ENCODE measurements at regions not wholly inside any gene's neighbourhood (a gene's known extent, or its start where the extent isn't known, plus 50 kb on each side); places are given as distances from the start of the nearest gene placed in this dataset.

DNA sequence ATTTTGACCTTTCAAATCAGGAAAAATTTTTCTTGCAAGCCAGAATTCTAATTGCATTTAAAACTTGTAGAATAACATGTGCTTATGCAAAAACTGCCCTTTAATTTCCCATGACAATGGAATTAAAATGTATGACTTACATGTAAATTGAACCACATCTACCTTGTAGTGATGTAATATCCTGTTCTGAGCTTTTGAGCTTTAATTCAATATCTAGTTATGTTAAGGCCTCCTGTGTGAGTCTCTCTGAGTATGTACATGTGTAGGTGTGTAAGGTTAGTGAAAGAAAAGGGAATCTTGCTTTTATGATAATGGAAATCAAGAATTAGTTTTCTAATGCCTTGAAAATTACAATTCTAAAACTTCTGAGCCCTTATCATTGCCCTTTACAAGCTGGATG is 344.8 kb upstream of the AKR1E2 start:
- intact Hi-C loops (cut with micrococcal nuclease; ENCODE audit: unreplicated experiment), result no loop called here
- Histone ChIP-seq H3K9me3 (ENCODE audit: insufficient read depth, low read depth) (no peaks in the 10 kb centered on the region), H3K79me2 (ENCODE audit: low read depth) (no peaks in the 10 kb centered on the region), H3K36me3 (ENCODE audit: low read depth) (no peaks in the 10 kb centered on the region), H2AFZ (no peak overlapping the region), H3K9me2 (ENCODE audit: insufficient read depth) (no peaks in the 10 kb centered on the region), H3K4me2 (no peak overlapping the region), H4K20me1 (ENCODE audit: insufficient read depth) (no peaks in the 10 kb centered on the region), H3K4me1 (replicated peaks; ENCODE audit: insufficient read depth) (no peaks in the 10 kb centered on the region), H3F3A (ENCODE audit: insufficient read depth, low read depth) (no peaks in the 10 kb centered on the region), H3K27ac (no peak overlapping the region), H3K4me3 (no peak overlapping the region), H3K27me3 (ENCODE audit: insufficient read depth, low read depth) (no peaks in the 10 kb centered on the region)
- no peak for DNase-seq
- no TSS peak for BruUV-seq (replicated peaks)
- TF ChIP-seq, protein P1, sequence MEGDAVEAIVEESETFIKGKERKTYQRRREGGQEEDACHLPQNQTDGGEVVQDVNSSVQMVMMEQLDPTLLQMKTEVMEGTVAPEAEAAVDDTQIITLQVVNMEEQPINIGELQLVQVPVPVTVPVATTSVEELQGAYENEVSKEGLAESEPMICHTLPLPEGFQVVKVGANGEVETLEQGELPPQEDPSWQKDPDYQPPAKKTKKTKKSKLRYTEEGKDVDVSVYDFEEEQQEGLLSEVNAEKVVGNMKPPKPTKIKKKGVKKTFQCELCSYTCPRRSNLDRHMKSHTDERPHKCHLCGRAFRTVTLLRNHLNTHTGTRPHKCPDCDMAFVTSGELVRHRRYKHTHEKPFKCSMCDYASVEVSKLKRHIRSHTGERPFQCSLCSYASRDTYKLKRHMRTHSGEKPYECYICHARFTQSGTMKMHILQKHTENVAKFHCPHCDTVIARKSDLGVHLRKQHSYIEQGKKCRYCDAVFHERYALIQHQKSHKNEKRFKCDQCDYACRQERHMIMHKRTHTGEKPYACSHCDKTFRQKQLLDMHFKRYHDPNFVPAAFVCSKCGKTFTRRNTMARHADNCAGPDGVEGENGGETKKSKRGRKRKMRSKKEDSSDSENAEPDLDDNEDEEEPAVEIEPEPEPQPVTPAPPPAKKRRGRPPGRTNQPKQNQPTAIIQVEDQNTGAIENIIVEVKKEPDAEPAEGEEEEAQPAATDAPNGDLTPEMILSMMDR (conservative IDR thresholded peaks at IDR 0.05), result no peak
- no peak for TF ChIP-seq EZH2 (IDR thresholded peaks at IDR 0.05; ENCODE audit: low read depth)
- ChIA-PET CTCF (no interaction called here), POLR2A (ENCODE audit: unreplicated experiment) (no interaction called here)

DNA sequence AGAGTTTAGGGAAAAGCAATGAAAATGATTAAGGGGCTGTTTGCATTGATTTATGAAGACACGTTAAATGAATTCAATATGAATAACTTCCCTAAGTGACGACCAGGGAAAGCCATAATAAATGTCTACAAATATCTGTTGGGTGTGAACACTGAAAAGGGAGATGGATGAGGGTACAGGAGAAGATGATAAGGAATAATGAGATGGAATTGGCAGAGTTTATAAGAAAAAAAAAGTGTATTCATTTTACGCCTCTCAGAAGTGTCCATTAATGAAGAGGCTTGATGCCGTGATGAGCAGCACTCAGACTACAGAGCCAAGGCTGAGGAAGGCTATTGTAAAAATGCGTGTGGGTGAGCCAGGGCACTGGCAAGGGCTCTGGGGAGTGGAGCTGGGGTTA is 346.7 kb upstream of the AKR1E2 start:
- CTCF ChIA-PET, result no interaction called here
- Histone ChIP-seq H3K27ac (no peak overlapping the region), H3K9me3 (ENCODE audit: insufficient read depth, low read depth) (no peaks in the 10 kb centered on the region), H3K4me3 (no peak overlapping the region), H3K36me3 (ENCODE audit: low read depth) (no peaks in the 10 kb centered on the region), H4K20me1 (ENCODE audit: insufficient read depth) (no peaks in the 10 kb centered on the region), H3K9me2 (ENCODE audit: insufficient read depth) (no peaks in the 10 kb centered on the region), H3K4me1 (replicated peaks; ENCODE audit: insufficient read depth) (no peaks in the 10 kb centered on the region), H2AFZ (no peak overlapping the region), H3F3A (ENCODE audit: insufficient read depth, low read depth) (no peaks in the 10 kb centered on the region), H3K79me2 (ENCODE audit: low read depth) (no peaks in the 10 kb centered on the region), H3K4me2 (no peak overlapping the region), H3K27me3 (ENCODE audit: insufficient read depth, low read depth) (no peaks in the 10 kb centered on the region)
- no TSS peak for BruUV-seq (replicated peaks)
- no peak for DNase-seq
- intact Hi-C loops (cut with micrococcal nuclease; ENCODE audit: unreplicated experiment), result loop anchor here (10.0 kb wide), 1 partner anchor 175 kb away; no protein-coding TSS in a partner anchor
- POLR2A ChIA-PET (ENCODE audit: unreplicated experiment), result no interaction called here
- no peak for TF ChIP-seq EZH2 (IDR thresholded peaks at IDR 0.05; ENCODE audit: low read depth)
- TF ChIP-seq, protein P1 (conservative IDR thresholded peaks at IDR 0.05), result no peak

DNA sequence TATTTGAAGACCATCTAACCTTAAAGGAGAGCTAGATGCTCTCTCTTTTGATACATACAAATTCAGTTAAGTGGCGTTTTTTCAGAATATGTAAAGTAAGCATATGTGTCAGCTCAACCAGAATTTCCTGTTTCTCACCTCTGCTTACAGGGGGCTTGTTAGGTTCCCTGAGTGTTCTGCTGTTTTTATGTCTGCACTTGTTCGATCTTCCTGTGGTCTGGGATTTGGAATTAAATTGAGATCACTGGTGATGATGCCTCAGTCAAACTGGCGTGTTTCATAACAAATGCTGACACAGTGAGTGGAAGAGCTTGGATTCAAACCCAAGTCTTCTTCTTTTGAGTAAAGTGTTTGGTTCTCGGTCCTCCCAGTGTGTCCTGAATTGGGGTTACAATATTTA is 348.3 kb upstream of the AKR1E2 start:
- H4K20me1 ChIP-seq (ENCODE audit: insufficient read depth), result no peaks in the 10 kb centered on the region
- no TSS peak for BruUV-seq (replicated peaks)
- ChIA-PET CTCF (no interaction called here), POLR2A (ENCODE audit: unreplicated experiment) (no interaction called here)
- DNase-seq, result no peak
- no peak overlapping the region for H3K27ac ChIP-seq
- H3K9me2 ChIP-seq (ENCODE audit: insufficient read depth), result no peaks in the 10 kb centered on the region
- no peaks in the 10 kb centered on the region for H3K27me3 ChIP-seq (ENCODE audit: insufficient read depth, low read depth)
- no peak overlapping the region for H3K4me3 ChIP-seq
- H3K4me2 ChIP-seq, result no peak overlapping the region
- intact Hi-C loops (cut with micrococcal nuclease; ENCODE audit: unreplicated experiment), result loop anchor here (10.0 kb wide), 1 partner anchor 177 kb away; no protein-coding TSS in a partner anchor
- no peaks in the 10 kb centered on the region for H3K36me3 ChIP-seq (ENCODE audit: low read depth)
- no peaks in the 10 kb centered on the region for H3K79me2 ChIP-seq (ENCODE audit: low read depth)
- H2AFZ ChIP-seq, result no peak overlapping the region
- H3K4me1 ChIP-seq (replicated peaks; ENCODE audit: insufficient read depth), result no peaks in the 10 kb centered on the region
- no peaks in the 10 kb centered on the region for H3F3A ChIP-seq (ENCODE audit: insufficient read depth, low read depth)
- H3K9me3 ChIP-seq (ENCODE audit: insufficient read depth, low read depth), result no peaks in the 10 kb centered on the region
- no peak for TF ChIP-seq EZH2 (IDR thresholded peaks at IDR 0.05; ENCODE audit: low read depth)

DNA sequence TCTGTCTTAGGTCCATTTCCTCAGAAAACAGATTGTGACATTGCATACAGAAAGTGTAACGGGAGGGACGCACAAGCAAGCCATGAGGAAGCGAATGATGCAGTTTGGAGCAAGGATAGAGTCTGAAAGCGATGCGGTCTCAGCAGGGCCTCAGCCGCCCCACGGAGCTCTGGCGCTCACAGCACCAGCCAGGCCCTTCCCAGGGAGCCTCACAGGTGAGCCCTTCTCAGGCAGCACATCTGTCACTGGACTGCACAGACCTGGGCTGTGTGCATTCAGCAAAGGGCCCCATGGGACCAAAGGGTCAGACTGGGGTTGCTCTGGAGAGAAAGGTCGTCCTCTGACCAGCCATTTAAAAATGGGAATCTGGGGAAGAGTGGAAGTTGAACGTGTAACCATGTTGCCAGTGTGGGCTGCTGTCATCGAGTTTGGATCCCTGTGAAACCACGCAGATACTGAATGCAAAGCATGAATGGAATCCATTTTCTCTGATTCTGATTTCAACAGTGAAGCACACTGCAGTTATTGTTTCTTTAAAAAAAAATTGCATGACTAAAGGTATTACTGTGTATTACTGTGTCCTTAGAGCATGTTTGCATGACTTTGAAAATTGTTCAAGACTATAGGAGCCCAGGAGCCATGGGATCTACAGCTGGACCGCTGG is 350.0 kb upstream of the AKR1E2 start:
- Histone ChIP-seq H2AFZ (no peak overlapping the region), H3K9me2 (ENCODE audit: insufficient read depth) (no peaks in the 10 kb centered on the region), H3K9me3 (ENCODE audit: insufficient read depth, low read depth) (no peaks in the 10 kb centered on the region), H4K20me1 (ENCODE audit: insufficient read depth) (no peaks in the 10 kb centered on the region), H3F3A (ENCODE audit: insufficient read depth, low read depth) (no peaks in the 10 kb centered on the region), H3K27me3 (ENCODE audit: insufficient read depth, low read depth) (no peaks in the 10 kb centered on the region), H3K4me3 (no peak overlapping the region), H3K79me2 (ENCODE audit: low read depth) (no peaks in the 10 kb centered on the region), H3K4me1 (replicated peaks; ENCODE audit: insufficient read depth) (no peaks in the 10 kb centered on the region), H3K4me2 (no peak overlapping the region), H3K27ac (no peak overlapping the region), H3K36me3 (ENCODE audit: low read depth) (no peaks in the 10 kb centered on the region)
- ChIA-PET POLR2A (ENCODE audit: unreplicated experiment) (no interaction called here), CTCF (no interaction called here)
- intact Hi-C loops (cut with micrococcal nuclease; ENCODE audit: unreplicated experiment), result loop anchor here (10.0 kb wide), 1 partner anchor 179 kb away; no protein-coding TSS in a partner anchor
- no peak for TF ChIP-seq EZH2 (IDR thresholded peaks at IDR 0.05; ENCODE audit: low read depth)
- TF ChIP-seq, protein P1 (conservative IDR thresholded peaks at IDR 0.05), result no peak
- DNase-seq, result no peak
- no TSS peak for BruUV-seq (replicated peaks)
